HG03354 (cell line): ENCODE measurements at regions not wholly inside any gene's neighbourhood (a gene's known extent, or its start where the extent isn't known, plus 50 kb on each side); places are given as distances from the start of the nearest gene placed in this dataset.
"Not testable (repeated sequence)": the region's sequence is repeated elsewhere in the genome, so short reads cannot be mapped to it uniquely, and the experiment has no call there.

Experiments
- ATAC-seq: cut with Tn5 transposase; IDR thresholded peaks from one replicate; pipeline ENCODE4 v1.9.1; 2021; ENCODE audit warnings: mild to moderate bottlenecking; ENCODE audit not compliant: unreplicated experiment, poor library complexity, severe bottlenecking

DNA sequence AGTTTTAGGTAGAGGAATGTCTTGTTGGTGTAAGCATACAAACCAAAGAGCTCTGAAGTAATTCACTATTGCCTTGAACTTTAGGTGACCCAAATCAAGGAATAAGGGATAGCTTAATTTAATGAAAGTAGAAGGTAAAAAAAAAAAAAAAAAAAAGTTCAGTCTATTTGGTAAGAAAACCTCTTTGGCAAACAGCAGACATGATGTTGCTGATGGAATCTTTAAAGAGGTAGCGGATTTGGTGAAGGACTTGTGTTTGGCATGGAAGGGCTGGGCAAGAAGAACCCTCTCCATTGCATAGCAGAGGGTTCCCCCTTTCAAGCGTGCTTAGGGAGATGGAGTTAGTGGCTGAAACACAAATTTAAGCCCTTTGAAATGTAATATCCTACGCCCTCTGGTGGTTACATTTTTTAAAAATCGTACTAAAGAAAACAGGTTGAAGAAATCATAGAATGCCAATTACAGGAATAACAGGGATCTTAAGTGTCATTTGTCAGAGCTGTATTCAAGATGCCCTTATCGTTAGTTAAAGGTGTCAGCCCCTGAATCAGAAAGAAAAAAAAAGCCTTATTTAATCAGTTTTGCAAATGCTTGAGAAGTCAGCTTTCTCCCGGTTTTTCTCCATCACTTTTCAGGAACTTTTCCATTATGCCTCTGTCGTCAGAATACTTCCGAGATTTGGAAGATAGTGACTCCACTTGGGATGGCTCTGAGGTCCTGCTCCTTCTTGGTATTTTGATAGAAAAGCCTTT, 383.1 kb downstream of the KCNJ2 start:
- no peak for ATAC-seq

DNA sequence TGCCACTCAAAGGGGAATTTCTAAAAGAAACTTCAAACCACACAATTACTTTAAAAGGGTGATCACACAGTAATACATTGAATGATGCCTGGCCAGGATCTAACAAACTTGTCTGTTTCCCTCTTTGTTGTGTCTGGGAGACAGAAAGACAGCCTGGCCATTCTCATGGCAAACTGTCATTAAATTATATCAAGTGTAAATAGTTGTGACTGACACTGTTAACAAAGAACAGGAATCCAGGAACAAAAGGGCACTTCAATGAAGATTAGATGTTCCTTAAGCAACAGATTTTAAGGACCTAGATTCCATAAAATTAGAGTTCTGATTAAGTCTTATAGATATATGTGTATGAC, 383.6 kb downstream of the KCNJ2 start:
- ATAC-seq, result no peak

DNA sequence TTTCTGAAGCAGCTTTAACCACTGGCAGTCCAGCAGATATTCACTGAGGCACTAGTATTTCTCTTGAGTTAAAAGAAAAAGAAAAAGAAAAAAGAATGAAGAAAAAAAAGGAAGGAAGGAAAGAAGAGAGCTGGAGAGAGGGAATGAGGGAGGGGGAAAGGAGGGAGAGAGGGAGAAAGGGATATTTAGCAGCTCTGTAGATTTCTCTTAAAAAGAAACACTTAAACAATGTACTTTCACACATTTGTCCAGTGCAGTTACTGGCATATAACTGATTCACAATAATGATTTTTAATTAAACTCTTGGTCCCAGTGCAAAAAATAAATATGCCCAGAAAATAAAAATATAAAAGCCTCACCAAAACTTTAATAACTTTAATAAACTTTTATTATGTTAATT, 386.4 kb downstream of the KCNJ2 start:
- no peak for ATAC-seq

DNA sequence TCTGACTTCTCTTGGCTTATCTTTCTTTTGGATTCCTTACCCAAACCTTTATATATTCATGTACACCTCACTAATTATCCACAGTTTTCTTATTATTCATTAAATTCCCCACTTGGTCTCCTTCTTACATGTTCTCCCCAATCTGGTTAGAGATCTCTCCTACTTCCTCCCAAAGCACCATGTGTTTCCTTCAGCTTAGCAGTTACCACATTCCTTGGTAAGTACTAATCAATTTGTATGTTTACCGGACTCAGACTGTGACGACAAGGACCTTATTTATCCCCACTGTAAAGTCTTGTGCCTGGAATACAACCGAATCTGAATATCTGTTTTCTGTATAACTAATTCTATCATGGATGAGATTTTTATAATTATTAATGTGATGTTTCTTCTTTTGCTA, 389.5 kb downstream of the KCNJ2 start:
- no peak for ATAC-seq

DNA sequence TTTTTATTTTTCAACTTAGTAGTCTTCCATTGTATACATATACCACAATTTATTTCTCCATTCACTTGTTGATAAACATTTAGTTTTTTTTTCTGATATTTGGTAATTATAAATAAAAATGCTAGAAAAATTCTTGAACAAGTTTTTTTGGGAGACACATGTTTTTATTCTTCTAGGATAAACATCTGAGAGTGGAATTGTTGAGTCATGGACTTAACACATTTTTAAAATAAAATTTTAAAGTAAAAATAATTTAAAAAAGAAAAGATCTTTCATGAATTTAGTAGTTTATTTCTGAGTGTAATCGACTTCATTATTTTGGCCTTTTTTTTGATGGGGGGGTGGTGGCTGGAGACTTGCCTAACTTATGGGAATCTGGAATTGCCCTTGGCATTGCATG, 391.1 kb downstream of the KCNJ2 start:
- ATAC-seq, result no peak

DNA sequence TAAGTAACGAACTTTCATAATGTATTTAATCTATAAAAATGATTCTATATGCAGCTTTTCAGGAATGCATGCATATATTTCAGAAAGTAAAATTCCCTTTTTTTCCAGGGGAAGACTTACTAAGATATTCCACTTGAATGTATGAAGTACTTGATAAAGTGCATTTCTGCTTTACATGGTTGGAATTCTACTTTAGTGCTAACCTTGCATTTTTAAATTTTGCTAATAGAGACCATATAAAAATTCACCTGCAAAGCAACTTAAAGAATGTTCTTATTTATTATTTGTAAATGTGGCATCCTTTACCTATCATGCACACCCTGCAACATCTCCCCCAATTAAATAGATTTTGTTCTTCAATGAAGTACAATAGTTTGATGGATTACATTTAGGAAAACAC, 392.8 kb downstream of the KCNJ2 start:
- no peak for ATAC-seq

DNA sequence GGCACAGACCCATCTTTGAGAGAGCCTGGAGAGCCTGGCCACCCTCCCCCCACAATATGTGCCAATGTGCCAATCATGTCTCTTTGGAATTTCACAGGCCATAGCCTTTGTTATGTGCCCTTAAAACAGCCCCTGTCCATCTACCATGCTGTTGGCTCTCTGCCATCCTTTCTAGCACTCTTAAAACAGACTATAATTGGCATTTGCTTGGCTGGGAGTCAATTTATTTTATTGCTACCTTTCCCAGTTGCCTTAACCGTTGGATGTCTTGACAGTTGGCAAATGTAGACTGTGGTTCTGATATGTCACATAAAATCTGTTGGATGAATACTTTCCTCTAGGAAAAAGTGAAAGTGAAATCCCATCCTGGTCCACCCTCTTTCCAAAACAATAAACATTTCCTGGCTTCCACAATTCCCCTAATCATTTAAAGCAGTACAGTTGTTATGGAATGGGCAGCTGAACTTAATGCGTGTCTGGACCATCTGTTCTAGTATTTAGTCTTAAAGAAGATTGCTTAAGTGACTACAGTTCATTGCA, 394.0 kb downstream of the KCNJ2 start:
- ATAC-seq, result no peak

DNA sequence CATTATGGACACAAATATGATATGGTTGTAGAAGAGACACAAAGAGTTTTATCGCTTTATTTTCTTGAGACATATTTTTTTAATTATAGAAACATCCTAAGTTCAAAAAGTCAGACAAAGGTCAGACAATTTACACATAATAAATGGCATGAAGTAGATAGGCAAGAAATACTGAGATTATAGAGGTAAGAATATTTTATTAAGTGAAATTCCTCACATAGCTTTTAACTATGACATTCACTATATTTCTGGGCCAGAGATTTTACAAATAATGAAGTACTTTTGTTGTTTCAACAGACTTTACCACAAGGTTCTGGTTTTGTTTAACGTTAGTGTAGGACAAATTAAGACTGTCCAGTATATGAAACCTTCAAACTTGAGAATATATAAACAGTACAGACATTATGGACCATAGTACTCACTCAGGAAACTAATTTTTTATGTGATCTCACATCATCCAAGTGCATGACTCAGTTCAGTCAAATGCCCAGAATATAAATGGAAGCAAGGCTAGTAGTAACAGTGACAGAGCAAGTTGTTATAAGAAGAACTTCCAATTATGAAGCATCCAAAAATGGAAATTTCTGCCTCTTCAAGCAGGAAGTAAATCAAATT, 394.8 kb downstream of the KCNJ2 start:
- ATAC-seq, result no peak

DNA sequence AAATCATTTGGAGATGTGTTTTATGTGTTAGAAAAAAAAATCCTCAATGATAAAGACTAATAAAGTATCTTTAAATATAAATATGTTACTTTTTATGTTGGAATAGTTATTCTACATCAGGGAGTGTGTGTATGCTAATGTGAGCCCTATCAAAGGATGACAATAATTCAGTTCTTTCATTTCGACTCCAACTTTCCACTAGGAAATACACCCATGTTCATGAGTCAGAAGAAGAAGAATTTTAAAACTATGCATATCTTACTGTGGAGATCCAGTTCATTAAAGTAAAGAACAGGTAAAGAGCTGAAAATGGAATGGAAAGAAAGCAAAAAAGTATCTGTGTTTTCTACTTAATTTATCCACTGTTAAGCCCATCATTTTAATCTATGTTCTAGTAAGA, 399.8 kb downstream of the KCNJ2 start:
- ATAC-seq, result no peak

DNA sequence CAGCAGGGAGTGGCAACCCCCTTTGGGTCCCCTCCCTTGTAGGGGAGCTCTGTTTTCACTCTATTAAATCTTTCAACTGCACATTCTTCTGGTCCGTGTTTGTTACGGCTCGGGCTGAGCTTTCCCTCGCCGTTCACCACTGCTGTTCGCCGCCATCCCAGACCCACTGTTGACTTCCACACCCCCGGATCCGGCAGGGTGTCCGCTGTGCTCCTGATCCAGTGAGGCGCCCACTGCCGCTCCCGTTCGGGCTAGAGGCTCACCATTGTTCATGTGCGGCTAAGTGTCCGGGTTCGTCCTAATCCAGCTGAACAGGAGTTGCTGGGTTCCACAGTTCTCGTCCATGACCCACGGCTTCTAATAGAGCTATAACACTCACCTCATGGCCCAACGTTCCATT, 408.1 kb downstream of the KCNJ2 start:
- no peak for ATAC-seq

DNA sequence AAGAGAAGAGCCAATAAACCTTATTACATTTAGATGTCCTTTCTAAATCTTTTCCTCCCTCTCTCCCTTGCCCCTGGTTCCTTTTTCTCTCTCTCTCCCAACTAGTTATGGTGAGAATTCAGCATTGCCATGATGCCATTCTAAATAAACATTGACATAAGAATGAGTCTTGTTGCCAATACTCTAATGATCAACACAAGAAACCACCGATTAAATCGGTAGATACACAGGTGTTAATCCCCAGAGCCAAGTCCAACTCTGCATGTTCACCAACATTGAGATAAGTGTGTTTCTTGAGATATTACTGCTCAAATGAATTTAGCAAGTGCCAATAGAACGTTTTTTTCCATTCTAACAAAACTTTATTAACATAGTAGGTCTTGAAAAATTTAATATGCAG, 412.1 kb downstream of the KCNJ2 start:
- ATAC-seq, result no peak

DNA sequence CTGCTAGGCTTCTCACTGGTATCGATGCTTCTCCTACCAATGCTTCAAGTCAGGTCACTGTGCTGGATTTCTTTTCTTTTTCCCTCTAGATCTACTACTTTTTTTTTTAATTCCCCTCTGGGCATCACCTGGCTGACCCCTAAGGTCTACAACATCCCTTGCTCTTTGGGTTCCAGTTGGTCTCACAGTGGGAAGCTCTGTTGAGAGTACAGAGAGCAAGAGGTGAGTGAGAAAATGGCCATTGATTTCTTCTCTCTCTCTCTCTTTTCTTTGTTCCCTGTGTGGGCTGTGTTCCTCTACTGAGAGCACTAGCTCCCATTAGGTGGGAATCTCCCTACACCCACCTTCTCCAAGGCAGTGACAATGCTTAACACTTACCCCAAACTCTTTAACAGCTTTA, 413.4 kb downstream of the KCNJ2 start:
- ATAC-seq, result no peak

DNA sequence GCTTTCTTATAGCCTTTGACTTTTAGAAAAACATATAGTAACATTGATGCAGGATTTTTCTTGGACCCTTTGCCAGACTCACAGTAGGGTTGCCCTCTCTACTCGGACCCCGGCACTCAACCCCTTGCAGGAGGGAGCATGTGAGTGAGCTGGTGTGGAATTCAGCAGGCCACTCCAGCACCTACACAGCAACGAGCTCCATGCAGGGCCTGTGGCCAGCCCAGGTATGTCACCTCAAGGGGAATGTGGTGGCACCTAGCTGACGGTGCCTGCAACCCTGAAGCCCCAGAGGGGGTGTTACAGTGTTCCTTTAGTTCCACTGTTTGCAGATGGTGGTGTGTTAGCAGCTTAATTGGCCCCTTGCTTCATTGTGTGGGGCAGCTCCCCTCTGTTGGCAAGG, 414.9 kb downstream of the KCNJ2 start:
- ATAC-seq, result no peak

DNA sequence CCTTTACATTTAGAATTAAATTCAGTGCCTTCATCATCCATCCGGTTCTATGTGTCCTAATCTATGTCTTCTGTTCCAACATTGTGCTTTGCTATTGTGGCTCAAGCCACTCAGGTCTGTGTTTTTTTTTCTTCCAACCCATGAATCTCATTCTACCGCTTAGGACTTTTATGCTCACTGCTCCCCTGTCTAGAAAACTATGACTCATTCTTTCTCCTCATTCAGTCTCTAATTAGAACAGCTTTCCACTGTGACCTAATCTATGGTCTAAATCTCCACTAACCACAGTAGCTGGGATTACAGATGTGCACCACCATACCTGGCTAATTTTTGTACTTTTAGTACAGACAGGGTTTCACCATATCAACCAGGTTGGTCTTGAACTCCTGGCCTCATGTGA, 418.7 kb downstream of the KCNJ2 start:
- ATAC-seq, result no peak

DNA sequence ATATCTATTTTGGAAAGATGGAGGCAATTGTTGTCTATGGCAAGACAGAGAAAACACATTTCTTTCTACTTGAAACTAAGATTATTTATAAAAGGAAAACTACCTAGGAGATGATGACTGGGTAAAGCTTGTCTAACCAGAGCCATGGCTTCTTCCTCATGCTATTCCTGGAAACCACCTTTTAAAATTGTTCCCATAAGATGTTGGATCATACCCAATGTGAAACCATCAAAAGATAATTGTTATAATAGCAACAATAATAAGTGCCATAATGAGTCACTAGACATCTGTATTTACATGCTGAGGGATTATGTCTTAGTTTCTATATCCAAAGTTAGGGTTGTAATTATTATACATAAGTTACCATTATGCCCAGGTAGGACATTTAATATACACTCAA, 428.4 kb downstream of the KCNJ2 start:
- no peak for ATAC-seq

DNA sequence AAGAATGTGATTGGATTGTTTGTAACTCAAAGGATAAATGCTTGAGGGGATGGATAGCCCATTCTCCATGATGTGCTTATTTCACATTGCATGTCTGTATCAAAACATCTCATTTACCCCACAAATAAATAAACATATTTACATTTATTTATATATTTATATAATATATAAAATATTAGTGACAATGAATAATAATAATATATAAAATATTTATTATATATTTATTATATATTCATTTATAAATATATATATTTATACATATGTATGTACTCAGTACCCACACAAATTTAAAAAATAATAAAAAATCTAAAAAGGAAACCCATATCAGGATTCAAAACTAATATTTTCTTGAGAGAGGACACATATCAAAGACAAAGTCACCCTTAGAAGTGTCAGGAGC, 429.9 kb downstream of the KCNJ2 start:
- no peak for ATAC-seq

DNA sequence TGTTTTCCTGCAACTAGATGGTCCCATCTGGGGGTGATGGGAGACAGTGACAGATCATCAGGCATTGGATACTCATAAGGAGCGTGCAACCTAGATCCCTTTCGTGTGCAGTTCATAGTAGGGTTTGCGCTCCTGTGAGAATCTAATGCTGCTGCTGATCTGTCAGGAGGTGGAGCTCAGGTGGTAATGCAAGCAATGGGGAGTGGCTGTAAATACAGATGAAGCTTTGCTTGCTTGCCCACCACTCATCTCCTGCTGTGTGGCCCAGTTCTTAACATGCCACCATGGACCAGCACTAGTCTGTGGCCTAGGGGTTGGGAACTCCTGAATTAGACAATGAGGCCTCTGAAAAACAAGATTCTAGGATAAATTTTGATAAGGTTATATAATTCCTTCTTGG, 430.6 kb downstream of the KCNJ2 start:
- not testable (repeated sequence) for ATAC-seq

DNA sequence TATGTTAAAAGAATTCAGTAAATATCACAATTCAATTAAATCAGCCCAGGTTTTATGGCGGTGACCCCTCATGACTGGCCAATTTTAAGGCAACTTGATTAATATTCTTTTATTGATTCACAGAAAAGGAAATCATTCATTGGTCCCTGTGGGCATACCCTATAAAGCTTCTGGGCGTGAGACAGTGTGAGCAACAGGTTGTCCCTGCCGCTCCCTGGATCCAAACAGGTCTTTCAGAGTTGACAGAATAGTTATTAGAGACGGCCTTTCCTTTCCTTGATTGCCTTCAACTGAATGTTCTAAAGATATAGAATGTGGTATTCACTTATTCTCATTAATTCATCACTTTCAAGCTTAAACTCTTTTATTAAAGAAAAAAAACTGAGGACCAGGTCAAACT, 433.9 kb downstream of the KCNJ2 start:
- no peak for ATAC-seq

DNA sequence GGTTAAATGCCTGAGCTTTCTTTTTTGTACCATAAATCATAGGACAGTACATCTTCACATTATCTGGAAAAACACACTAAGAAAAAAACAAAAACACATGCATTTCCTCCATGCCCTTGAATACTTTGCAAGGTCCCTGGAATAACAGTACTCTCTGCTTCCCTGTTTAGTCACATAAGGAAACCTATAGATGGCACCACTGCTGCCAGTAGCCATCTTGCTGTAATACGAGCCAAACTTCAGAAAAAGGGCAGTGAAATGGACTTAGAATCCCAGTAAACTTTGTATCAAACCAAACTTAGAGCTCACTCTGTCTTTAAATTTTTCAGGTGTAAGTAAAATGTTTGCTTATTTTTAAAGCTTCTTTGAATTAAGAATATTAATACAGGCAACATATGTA, 435.5 kb downstream of the KCNJ2 start:
- ATAC-seq, result no peak

DNA sequence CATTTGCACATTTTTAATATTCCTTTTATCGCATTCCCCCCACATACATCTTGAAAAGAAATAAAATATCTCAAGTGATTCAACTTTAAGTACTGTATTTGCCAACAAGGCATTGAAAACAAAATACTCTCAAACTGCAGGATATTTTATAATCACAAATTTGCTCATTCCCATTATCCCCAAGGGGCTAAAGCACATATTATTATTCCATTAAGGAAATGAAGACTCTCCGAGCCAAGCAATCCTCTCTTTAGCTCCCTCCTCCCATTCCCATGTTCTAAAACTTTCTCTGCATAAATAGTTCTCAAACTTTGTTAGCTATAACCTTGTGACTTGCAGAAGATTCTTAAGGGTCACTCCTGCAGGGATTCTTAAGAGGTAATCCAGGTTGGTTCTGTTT, 436.8 kb downstream of the KCNJ2 start:
- no peak for ATAC-seq

DNA sequence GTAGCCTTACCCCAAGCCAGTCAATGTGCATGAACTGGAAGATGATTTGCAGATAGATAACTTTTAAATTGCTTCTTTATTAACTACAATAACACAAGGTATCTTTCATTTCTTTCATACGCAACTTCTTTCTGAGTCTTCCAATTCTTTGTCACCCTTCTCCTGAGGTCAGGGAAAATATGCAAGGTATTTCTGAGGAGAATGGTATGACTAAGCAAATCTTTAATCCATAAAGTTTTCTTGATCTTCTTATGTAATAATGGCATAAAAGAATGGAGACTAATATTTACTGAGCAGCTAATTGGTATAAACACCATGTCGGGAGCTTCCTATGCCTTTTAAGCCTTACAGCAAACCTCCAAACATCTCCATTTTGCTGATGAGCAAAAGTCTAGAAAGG, 438.9 kb downstream of the KCNJ2 start:
- ATAC-seq, result no peak

DNA sequence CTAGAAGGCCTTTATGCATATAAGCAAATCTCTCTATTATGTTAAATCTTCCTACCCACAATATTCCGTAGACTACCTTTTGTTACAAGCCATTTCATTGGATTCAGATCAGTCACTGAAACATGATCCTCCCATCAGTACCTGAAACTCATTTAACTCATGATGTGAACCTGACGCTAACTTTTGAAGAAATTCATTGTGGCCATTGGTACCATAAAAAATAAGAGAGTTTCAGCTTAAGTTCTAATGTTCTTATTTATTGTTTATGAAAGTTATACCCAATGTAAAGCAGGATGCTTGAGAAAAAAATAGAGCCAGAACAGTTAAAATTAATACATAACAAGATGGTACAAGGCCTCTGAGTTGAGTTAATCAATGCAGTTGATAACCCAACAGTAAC, 439.6 kb downstream of the KCNJ2 start:
- no peak for ATAC-seq
